ENCODE measurements at regions not wholly inside any gene's neighbourhood (a gene's known extent, or its start where the extent isn't known, plus 50 kb on each side); places are given as distances from the start of the nearest gene placed in this dataset.
A peak's percentile ranks its signal among the peaks of the same experiment; 100 is the strongest.

DNA sequence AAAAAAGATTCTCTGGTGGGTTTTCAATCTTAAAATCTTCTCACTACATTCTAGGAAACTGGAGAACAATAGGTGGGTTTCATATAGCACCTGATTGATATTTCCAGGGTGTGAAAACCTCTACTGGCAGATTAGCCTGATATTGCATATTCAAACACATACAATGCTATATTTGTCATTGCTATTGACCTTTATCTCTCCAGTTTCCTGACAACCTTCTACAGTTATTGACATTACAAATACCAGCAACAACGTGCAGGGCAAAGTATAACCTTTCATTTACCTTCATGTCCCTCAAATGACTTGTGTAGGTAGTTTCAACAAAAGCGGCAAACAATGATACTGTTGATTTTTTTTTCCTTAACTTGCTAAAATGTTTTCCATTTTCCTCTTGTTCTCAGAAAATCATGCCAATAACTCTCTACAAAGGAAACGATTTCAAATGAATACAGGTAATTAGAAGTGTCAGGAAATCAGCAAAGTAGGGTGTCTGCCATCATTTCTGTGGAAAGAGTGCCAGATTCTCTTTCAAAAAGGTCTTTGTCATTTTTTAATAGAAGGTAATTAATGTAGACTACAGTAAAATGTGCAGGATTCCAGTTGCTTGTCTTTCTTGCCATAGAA, 72.6 kb upstream of the CDIN1 start (continued):
- TF ChIP-seq ZNF205 (CRISPR knock-in tag; IDR thresholded peaks at IDR 0.05) (0 out of 2 replicates have a peak, but pooled peaks have one; percentile 44), NR3C1 (CRISPR knock-in tag; IDR thresholded peaks at IDR 0.05) (no peak), ZNF75D (CRISPR knock-in tag; IDR thresholded peaks at IDR 0.05; ENCODE audit: borderline replicate concordance) (no peak), ATF7 (IDR thresholded peaks at IDR 0.05) (peak; percentile 20; the same call in 1 of the 2 replicates), ATF7 (CRISPR knock-in tag; IDR thresholded peaks at IDR 0.05) (no peak), DNMT1 (CRISPR knock-in tag; IDR thresholded peaks at IDR 0.05) (no peak), TFE3 (CRISPR knock-in tag; IDR thresholded peaks at IDR 0.05) (peak; percentile 75), CERS6 (CRISPR knock-in tag; IDR thresholded peaks at IDR 0.05) (no peak), SOX6 (IDR thresholded peaks at IDR 0.05) (no peak), SOX6 (CRISPR knock-in tag; IDR thresholded peaks at IDR 0.05) (peak; percentile 100), ZNF318 (CRISPR knock-in tag; IDR thresholded peaks at IDR 0.05) (no peak), ZBTB3 (CRISPR knock-in tag; IDR thresholded peaks at IDR 0.05; ENCODE audit: borderline replicate concordance, low read depth) (no peak), ZBTB7A (CRISPR knock-in tag; IDR thresholded peaks at IDR 0.05) (no peak), KLF12 (CRISPR knock-in tag; IDR thresholded peaks at IDR 0.05; ENCODE audit: borderline replicate concordance) (no peak)
- TF ChIP-seq, protein P1, sequence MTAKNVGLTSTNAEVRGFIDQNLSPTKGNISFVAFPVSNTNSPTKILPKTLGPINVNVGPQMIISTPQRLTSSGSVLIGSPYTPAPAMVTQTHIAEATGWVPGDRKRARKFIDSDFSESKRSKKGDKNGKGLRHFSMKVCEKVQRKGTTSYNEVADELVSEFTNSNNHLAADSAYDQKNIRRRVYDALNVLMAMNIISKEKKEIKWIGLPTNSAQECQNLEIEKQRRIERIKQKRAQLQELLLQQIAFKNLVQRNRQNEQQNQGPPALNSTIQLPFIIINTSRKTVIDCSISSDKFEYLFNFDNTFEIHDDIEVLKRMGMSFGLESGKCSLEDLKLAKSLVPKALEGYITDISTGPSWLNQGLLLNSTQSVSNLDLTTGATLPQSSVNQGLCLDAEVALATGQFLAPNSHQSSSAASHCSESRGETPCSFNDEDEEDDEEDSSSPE (CRISPR knock-in tag; IDR thresholded peaks at IDR 0.05) = no peak
- TF ChIP-seq, protein P2, sequence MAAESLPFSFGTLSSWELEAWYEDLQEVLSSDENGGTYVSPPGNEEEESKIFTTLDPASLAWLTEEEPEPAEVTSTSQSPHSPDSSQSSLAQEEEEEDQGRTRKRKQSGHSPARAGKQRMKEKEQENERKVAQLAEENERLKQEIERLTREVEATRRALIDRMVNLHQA (CRISPR knock-in tag; IDR thresholded peaks at IDR 0.05) = no peak
- TF ChIP-seq, protein P3, sequence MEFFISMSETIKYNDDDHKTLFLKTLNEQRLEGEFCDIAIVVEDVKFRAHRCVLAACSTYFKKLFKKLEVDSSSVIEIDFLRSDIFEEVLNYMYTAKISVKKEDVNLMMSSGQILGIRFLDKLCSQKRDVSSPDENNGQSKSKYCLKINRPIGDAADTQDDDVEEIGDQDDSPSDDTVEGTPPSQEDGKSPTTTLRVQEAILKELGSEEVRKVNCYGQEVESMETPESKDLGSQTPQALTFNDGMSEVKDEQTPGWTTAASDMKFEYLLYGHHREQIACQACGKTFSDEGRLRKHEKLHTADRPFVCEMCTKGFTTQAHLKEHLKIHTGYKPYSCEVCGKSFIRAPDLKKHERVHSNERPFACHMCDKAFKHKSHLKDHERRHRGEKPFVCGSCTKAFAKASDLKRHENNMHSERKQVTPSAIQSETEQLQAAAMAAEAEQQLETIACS (CRISPR knock-in tag; IDR thresholded peaks at IDR 0.05) = no peak

Data from HepG2 (cell line).